ENCODE measurements at regions not wholly inside any gene's neighbourhood (a gene's known extent, or its start where the extent isn't known, plus 50 kb on each side); places are given as distances from the start of the nearest gene placed in this dataset.

DNA sequence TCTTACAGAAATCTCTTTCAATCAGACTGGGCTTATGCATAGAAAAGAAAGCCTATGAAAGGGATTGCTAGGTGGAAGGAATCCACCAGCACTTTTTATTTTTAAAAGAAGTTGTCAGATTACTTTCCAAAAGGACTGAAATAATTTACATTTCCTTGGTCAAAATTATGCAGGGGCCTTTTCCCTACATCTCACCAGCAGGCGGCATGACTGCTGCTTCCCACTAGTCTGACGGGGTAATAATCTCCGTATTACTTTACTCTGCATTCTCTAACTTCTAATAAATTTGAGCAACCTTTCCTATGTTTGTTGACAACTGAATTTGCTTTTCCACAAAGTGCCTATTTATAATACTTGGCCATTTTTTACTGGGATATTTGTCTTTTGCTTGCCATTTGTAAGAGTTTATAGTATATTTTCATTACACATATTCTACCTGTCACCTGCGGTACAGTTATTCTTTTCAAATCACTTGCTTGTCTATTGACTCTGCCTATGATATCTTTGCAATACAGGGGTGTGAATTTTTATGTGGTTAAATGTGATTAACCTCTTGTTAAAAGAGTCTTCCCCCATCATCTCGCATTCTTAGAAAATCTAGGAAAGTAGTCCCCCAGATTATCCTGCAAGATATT is 51.9 kb upstream of the USP47 start:
- Histone ChIP-seq H3K79me2 (ENCODE audit: control insufficient read depth, insufficient read depth, low read length) (no peaks in the 10 kb centered on the region), H3K18ac (ENCODE audit: low read length) (no peak overlapping the region), H3K27me3 (ENCODE audit: insufficient read depth, low read length, poor library complexity) (no peaks in the 10 kb centered on the region), H4K5ac (ENCODE audit: low read length) (no peak overlapping the region), H3K4me3 (ENCODE audit: low read length) (no peak overlapping the region), H3K56ac (ENCODE audit: low read length) (no peak overlapping the region), H3K23ac (ENCODE audit: low read length) (no peak overlapping the region), H2BK15ac (replicated peaks; ENCODE audit: low read depth) (no peak overlapping the region), H2AK5ac (ENCODE audit: low read length) (no peak overlapping the region), H3K9ac (ENCODE audit: low read length) (no peak overlapping the region), H3K4me2 (ENCODE audit: low read length) (no peak overlapping the region), H3K27ac (ENCODE audit: low read depth, low read length) (no peak overlapping the region), H3K4ac (ENCODE audit: low read depth, low read length) (no peak overlapping the region), H3K79me1 (ENCODE audit: low read length) (no peaks in the 10 kb centered on the region), H3K36me3 (ENCODE audit: control insufficient read depth, insufficient read depth, low read length) (no peaks in the 10 kb centered on the region), H2BK120ac (ENCODE audit: low read depth, low read length) (no peak overlapping the region), H3K4me1 (ENCODE audit: control insufficient read depth, low read depth, low read length) (no peaks in the 10 kb centered on the region), H2BK5ac (ENCODE audit: low read length) (no peak overlapping the region), H4K8ac (ENCODE audit: low read depth, low read length) (no peak overlapping the region)
- peak; percentile 13 for DNase-seq
- WGBS (ENCODE audit: extremely low coverage, insufficient coverage, low lambda C conversion rate) = no CpG with 5 or more reads among the region's 5 CpGs

DNA sequence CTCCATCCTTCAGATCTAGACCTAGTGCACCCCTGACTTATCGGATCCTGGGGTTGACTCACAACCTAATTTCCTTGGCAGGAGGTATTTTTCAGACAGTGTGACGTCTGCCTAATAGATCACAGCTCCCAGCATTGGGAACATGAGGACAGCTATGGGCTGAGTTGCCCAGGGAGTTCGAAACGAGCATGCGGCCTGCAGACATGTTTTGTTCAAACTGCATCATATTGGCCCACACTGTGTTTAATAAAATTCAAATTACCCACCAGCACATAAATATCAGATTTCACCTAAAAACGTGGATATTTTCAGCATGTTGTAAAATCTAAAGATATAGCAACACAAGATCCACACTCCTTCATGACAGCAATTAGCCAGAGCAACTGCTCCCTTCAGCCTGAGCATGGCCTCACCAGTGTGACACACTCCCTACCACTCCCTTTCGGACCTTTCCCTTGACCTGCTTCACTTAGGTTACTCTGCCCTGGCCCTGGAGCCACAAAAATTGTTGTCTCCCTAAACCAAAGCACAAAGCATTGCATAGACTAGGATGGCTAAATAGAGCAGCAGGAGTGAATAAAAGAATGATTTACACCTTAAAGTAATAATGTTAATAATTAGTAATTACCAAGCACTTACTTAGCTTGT is 53.6 kb upstream of the USP47 start:
- no peak overlapping the region for H2BK5ac ChIP-seq (ENCODE audit: low read length)
- no peak overlapping the region for H3K4ac ChIP-seq (ENCODE audit: low read depth, low read length)
- DNase-seq = no peak

DNA sequence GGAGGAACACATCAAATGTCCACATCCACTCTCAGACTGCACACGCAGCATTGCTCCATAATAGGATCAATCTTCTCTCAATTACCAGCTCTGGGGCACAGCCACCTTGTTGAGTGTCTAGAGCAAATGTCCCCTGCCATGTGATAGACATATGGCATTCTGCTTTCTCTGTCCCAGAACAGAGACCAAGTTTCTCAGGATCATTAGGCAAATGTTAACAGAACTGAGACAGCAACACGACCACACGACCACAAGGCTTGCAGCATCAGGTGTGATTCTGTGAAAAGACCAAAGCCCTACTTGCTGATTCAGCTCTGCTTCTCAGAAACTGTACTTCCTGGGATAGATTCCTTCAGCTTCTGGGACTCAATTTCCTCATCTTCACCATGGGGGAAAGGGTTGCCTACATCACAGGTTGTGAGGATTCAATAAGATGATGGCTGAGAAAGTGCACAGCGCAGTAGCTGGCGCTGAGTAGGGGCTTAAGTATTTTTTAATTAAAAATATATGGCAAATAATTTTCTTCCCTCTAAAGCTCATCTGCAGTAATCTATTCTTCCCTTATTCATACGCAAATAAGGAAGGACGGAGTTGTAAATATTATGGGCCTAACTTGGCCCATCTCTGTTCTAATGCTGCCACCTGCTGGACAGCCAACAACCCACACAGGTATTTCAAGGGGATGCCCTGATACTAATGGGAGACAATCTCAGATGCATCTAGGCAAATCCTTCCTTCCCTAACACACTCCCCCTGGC is 54.3 kb upstream of the USP47 start:
- H3K56ac ChIP-seq (ENCODE audit: low read length) = no peak overlapping the region
- no peaks in the 10 kb centered on the region for H3K79me2 ChIP-seq (ENCODE audit: control insufficient read depth, insufficient read depth, low read length)
- WGBS (ENCODE audit: extremely low coverage, insufficient coverage, low lambda C conversion rate) = no CpG with 5 or more reads among the region's 7 CpGs
- H2AK5ac ChIP-seq (ENCODE audit: low read length) = no peak overlapping the region
- peak; percentile 75 for DNase-seq
- no peaks in the 10 kb centered on the region for H3K27me3 ChIP-seq (ENCODE audit: insufficient read depth, low read length, poor library complexity)
- H4K5ac ChIP-seq (ENCODE audit: low read length) = no peak overlapping the region
- no peak overlapping the region for H3K4me2 ChIP-seq (ENCODE audit: low read length)
- H3K4me1 ChIP-seq (ENCODE audit: control insufficient read depth, low read depth, low read length) = no peaks in the 10 kb centered on the region
- H3K36me3 ChIP-seq (ENCODE audit: control insufficient read depth, insufficient read depth, low read length) = no peaks in the 10 kb centered on the region
- H3K27ac ChIP-seq (ENCODE audit: low read depth, low read length) = no peak overlapping the region
- no peak overlapping the region for H2BK15ac ChIP-seq (replicated peaks; ENCODE audit: low read depth)
- no peak overlapping the region for H3K4ac ChIP-seq (ENCODE audit: low read depth, low read length)
- H3K9ac ChIP-seq (ENCODE audit: low read length) = no peak overlapping the region
- H3K18ac ChIP-seq (ENCODE audit: low read length) = no peak overlapping the region
- no peaks in the 10 kb centered on the region for H3K79me1 ChIP-seq (ENCODE audit: low read length)
- no peak overlapping the region for H2BK5ac ChIP-seq (ENCODE audit: low read length)
- H3K23ac ChIP-seq (ENCODE audit: low read length) = no peak overlapping the region
- no peak overlapping the region for H3K4me3 ChIP-seq (ENCODE audit: low read length)
- no peak overlapping the region for H2BK120ac ChIP-seq (ENCODE audit: low read depth, low read length)
- H4K8ac ChIP-seq (ENCODE audit: low read depth, low read length) = no peak overlapping the region

More for the DNA sequence above, 53.6 kb upstream of the USP47 start:
- WGBS (ENCODE audit: extremely low coverage, insufficient coverage, low lambda C conversion rate) = no CpG with 5 or more reads among the region's 7 CpGs
- no peak overlapping the region for H3K56ac ChIP-seq (ENCODE audit: low read length)
- no peaks in the 10 kb centered on the region for H3K36me3 ChIP-seq (ENCODE audit: control insufficient read depth, insufficient read depth, low read length)
- H3K79me1 ChIP-seq (ENCODE audit: low read length) = no peaks in the 10 kb centered on the region
- H2AK5ac ChIP-seq (ENCODE audit: low read length) = no peak overlapping the region
- H3K79me2 ChIP-seq (ENCODE audit: control insufficient read depth, insufficient read depth, low read length) = no peaks in the 10 kb centered on the region
- H2BK15ac ChIP-seq (replicated peaks; ENCODE audit: low read depth) = no peak overlapping the region
- no peak overlapping the region for H4K5ac ChIP-seq (ENCODE audit: low read length)
- H3K4me1 ChIP-seq (ENCODE audit: control insufficient read depth, low read depth, low read length) = no peaks in the 10 kb centered on the region
- no peak overlapping the region for H2BK120ac ChIP-seq (ENCODE audit: low read depth, low read length)
- no peak overlapping the region for H3K4me2 ChIP-seq (ENCODE audit: low read length)
- no peaks in the 10 kb centered on the region for H3K27me3 ChIP-seq (ENCODE audit: insufficient read depth, low read length, poor library complexity)
- no peak overlapping the region for H3K18ac ChIP-seq (ENCODE audit: low read length)
- H4K8ac ChIP-seq (ENCODE audit: low read depth, low read length) = no peak overlapping the region
- H3K4me3 ChIP-seq (ENCODE audit: low read length) = no peak overlapping the region
- no peak overlapping the region for H3K9ac ChIP-seq (ENCODE audit: low read length)
- no peak overlapping the region for H3K23ac ChIP-seq (ENCODE audit: low read length)
- no peak overlapping the region for H3K27ac ChIP-seq (ENCODE audit: low read depth, low read length)

DNA sequence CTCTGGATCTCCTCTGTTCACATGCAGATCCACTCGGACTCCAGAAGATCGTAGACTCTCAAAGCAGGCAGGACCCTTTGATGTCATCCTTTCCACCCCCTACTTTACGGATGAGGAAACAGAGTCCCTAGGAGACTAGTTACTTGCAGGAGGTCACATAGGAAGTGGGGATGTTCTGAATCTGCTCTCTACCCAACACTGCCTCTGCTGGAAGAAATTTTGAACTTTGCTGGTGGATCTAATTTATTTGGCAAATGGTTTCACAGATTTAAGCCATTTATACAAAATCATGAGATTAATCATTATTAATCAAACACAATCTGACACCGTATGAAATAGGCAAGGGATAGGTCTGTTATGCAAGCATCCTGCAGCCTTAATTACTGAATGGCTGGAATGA is 55.0 kb upstream of the USP47 start:
- Histone ChIP-seq H3K27ac (ENCODE audit: low read depth, low read length) (no peak overlapping the region), H3K23ac (ENCODE audit: low read length) (no peak overlapping the region), H3K79me2 (ENCODE audit: control insufficient read depth, insufficient read depth, low read length) (no peaks in the 10 kb centered on the region), H3K27me3 (ENCODE audit: insufficient read depth, low read length, poor library complexity) (no peaks in the 10 kb centered on the region), H2BK5ac (ENCODE audit: low read length) (no peak overlapping the region), H2BK15ac (replicated peaks; ENCODE audit: low read depth) (no peak overlapping the region), H3K36me3 (ENCODE audit: control insufficient read depth, insufficient read depth, low read length) (no peaks in the 10 kb centered on the region), H3K4me3 (ENCODE audit: low read length) (no peak overlapping the region), H3K18ac (ENCODE audit: low read length) (no peak overlapping the region), H2BK120ac (ENCODE audit: low read depth, low read length) (no peak overlapping the region), H2AK5ac (ENCODE audit: low read length) (no peak overlapping the region), H3K56ac (ENCODE audit: low read length) (peak overlapping the region; percentile 44), H4K8ac (ENCODE audit: low read depth, low read length) (no peak overlapping the region), H3K4ac (ENCODE audit: low read depth, low read length) (no peak overlapping the region), H3K4me2 (ENCODE audit: low read length) (no peak overlapping the region), H3K79me1 (ENCODE audit: low read length) (no peaks in the 10 kb centered on the region), H3K9ac (ENCODE audit: low read length) (no peak overlapping the region), H3K4me1 (ENCODE audit: control insufficient read depth, low read depth, low read length) (no peaks in the 10 kb centered on the region), H4K5ac (ENCODE audit: low read length) (no peak overlapping the region)
- peak; percentile 68 for DNase-seq
- WGBS (ENCODE audit: extremely low coverage, insufficient coverage, low lambda C conversion rate) = no CpG with 5 or more reads among the region's 4 CpGs

DNA sequence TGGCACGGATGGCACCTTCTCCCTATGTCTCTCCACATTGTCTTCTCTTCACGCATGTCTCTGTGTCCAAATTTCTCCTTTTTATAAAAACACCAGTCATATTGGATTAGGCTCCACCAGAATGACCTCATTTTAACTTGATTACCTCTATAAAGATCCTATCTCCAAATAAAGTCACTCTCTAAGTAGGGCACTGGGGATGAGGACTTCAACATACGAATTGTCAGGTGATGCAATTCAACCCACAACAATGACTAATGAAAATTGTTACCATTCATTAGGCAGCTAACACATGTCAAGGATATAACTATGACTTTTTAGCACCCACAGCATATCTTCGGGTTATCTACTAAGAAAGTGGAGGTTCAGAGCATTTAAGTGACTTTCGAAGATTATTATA is 55.5 kb upstream of the USP47 start:
- no peak overlapping the region for H2BK120ac ChIP-seq (ENCODE audit: low read depth, low read length)
- no peaks in the 10 kb centered on the region for H3K4me1 ChIP-seq (ENCODE audit: control insufficient read depth, low read depth, low read length)
- H3K4me3 ChIP-seq (ENCODE audit: low read length) = no peak overlapping the region
- no peak overlapping the region for H2BK5ac ChIP-seq (ENCODE audit: low read length)
- H3K56ac ChIP-seq (ENCODE audit: low read length) = no peak overlapping the region
- DNase-seq = peak; percentile 4
- no peaks in the 10 kb centered on the region for H3K79me2 ChIP-seq (ENCODE audit: control insufficient read depth, insufficient read depth, low read length)
- H2AK5ac ChIP-seq (ENCODE audit: low read length) = no peak overlapping the region
- H3K18ac ChIP-seq (ENCODE audit: low read length) = no peak overlapping the region
- H3K4ac ChIP-seq (ENCODE audit: low read depth, low read length) = no peak overlapping the region
- H2BK15ac ChIP-seq (replicated peaks; ENCODE audit: low read depth) = no peak overlapping the region
- no peak overlapping the region for H3K4me2 ChIP-seq (ENCODE audit: low read length)
- no peak overlapping the region for H3K9ac ChIP-seq (ENCODE audit: low read length)
- H3K36me3 ChIP-seq (ENCODE audit: control insufficient read depth, insufficient read depth, low read length) = no peaks in the 10 kb centered on the region
- no peak overlapping the region for H3K27ac ChIP-seq (ENCODE audit: low read depth, low read length)
- H3K23ac ChIP-seq (ENCODE audit: low read length) = no peak overlapping the region
- no peak overlapping the region for H4K5ac ChIP-seq (ENCODE audit: low read length)
- no peak overlapping the region for H4K8ac ChIP-seq (ENCODE audit: low read depth, low read length)
- no CpG with 5 or more reads among the region's 5 CpGs for WGBS (ENCODE audit: extremely low coverage, insufficient coverage, low lambda C conversion rate)
- no peaks in the 10 kb centered on the region for H3K79me1 ChIP-seq (ENCODE audit: low read length)
- no peaks in the 10 kb centered on the region for H3K27me3 ChIP-seq (ENCODE audit: insufficient read depth, low read length, poor library complexity)
